ENCODE measurements at regions not wholly inside any gene's neighbourhood (a gene's known extent, or its start where the extent isn't known, plus 50 kb on each side); places are given as distances from the start of the nearest gene placed in this dataset.

- no peak for DNase-seq
Observed at GRCh38 chr6:3587660-3588059, 130.8 kb upstream of the SLC22A23 start.

DNA sequence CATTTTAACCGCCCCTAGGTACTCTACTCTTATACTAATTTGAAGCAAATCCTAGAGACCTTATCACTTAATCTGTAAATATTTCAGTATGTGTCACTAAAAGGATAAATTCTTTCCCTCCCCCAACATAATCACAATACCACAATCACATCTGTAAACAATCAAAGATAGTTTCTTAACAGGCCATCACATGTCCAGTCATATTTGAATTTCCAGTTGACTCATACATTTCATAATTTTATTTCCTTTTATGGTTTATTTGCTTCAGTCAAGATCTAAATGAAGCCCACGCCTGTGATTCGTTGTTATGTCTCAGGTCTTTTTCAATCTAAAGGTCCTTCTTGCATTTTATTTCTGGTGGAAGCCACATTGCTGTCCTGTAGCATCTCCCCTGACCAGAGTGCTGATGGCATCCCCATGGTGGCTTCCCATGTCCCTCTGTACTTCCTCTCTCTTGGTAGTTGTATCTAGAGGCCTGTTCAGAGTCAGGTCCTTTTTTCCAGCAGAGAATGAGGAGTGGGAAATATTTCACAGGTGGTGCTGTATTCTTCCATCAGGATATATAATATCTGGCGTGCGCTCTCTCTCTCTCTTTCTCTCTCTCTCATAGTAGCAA, 128.6 kb upstream of the SLC22A23 start:
- DNase-seq: no peak

DNA sequence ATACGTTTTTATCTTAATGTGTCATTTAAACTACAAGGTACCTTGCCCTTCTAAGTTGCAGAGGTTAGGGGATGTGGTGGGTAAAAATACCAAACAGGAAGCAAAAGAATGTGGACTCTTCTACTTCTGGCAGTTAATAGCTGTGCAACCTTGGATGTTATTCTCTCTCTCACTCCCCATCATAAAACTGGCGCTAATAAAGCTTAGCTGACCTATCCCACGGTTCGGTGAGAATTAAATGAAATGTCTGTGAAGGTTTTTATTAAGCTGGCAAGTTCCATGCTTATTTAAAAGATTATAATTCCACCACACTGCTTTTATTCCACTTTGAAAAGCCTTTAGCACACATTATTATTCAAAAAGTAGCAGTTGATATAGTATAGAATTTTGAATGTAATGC, 127.8 kb upstream of the SLC22A23 start:
- DNase-seq: no peak

- DNase-seq: no peak
Observed at GRCh38 chr6:3581469-3581868, 124.6 kb upstream of the SLC22A23 start.

- no peak for DNase-seq
Observed at GRCh38 chr6:3579652-3580175, 122.9 kb upstream of the SLC22A23 start.

DNA sequence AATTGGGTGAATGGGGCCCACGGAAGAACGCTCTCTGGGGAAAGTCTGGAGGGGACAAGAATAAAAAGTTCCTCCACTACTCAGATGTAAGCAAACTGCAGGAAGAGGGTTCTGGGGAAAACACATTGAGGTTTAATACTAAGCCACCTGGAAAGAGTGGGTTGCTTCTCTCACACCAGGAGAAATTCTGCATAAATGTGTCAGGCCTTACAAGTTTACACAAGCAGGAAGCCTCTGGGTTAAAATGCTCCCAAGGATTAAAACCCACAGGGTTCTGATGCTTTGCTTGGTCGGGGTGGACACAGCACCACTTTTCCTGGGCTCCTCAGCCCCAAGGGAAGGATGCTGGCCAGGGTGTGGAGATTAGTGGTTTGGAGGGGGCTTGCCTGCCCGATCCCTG, 122.1 kb upstream of the SLC22A23 start:
- no peak for DNase-seq

GRCh38 chr6:3577517-3577916, 120.7 kb upstream of the SLC22A23 start:
- DNase-seq: no peak

- DNase-seq: no peak
Observed at GRCh38 chr6:3575701-3576100, 118.9 kb upstream of the SLC22A23 start.

DNA sequence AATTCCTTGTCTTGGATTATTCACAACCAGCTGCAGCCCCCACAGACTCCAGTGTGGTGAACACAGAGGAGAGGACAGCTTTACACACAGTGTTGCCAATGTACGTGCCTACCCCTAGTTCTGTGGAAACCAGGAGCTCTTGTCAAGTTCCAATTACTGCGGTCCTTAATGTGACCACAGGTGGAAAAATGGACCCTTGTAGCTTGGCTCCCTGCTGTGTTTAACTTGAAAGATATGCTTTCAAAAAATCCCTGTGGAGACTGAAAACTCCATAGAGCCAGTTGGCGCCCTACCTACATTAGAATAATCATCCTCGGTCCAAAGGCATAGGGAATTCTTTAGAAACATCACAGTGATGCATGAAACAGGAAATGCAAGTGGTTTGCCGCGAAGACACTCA, 118.3 kb upstream of the SLC22A23 start:
- DNase-seq: no peak

DNA sequence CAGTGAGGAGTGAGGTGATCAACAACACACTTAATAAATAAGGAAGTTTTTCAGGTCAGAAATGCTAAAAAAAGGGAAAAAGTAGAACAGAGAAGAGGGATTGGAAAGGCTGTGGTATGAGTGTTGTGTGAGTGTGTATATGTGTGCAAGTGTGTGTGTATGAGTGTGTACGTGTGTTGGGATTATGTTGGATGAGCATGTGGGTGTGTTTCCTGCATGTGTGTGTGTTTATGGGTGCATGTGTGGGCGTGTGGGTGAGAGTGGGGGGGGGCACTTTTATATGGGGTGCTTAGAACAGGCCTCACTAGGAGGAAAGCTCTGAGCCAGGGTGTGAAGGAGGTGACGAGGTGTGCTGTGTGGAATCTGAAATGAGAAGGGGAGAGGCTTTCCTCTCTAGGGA, 116.8 kb upstream of the SLC22A23 start:
- DNase-seq: no peak

DNA sequence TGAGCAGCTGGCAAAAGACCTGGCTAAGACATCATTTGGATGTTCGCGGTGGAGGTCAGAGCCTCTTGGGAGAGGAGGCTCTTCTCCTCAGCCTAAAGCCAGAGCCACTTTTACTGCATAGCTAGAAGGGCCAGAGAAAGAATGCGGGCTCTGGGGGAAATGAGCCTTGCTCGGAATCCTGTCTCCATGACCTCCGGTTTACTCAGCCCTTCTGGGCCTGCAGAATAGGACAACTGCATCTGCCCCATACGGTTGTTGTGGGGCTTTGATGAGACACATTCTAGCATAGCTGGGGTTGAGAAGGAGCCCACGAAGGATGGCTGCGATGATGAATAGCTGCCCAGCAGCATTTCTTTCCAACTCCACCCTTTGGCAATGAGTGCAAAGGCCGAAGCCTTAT, 115.0 kb upstream of the SLC22A23 start:
- no peak for DNase-seq

DNA sequence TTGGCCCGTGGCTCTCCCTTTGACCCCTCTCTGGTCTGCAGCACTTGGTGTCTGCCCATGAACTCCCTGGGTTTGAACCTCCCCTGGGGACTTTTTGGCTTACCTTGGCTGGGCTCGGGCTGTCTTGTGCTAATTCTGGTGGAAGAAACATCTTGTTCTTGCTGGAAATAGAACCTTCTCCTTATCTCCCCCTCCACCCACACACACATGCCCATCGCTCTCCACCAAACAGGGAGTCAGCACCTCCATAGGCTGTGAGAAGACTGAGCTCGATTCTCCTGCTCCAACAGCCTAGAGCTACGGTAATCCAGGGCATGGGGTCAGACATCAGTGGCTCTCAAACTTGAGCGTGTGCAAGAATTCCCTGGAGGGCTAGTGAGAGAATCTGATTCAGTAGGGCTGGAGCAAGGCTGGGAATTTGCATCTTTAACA, 114.4 kb upstream of the SLC22A23 start:
- DNase-seq: no peak

GRCh38 chr6:3569816-3570215, 113.0 kb upstream of the SLC22A23 start:
- no peak for DNase-seq

DNA sequence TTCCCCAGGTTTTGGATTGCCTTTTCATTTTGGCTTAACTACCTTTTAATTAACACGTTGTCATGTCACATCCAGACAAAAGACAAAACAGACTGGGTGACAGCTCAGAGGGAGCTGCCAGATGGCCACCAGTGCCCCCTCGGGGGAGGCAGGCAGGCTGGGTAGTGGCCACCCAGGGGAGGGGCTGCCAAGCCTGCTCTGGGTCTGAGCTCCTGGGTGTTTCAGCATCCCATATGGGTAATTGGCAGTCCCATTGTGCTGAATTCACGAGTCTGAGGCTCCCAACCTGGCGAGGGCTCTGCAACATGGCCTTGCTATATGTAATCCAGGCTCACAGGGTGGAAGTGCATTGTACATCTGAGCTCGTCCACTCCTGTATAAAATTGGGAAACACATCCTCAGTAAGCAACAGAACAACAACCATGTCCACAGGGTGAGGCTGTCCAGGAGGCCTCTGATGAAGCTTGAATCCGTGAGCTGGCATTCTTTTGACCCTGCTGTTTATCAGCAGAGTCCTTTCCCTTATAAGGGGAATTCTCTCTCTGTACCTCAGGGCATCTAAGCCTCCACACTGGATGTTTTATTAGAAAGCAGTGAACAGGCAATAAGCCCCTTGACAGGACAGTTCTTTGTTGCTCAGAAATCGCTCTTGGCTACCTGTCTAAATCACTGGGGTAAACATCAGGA, 111.7 kb upstream of the SLC22A23 start:
- DNase-seq: no peak

DNA sequence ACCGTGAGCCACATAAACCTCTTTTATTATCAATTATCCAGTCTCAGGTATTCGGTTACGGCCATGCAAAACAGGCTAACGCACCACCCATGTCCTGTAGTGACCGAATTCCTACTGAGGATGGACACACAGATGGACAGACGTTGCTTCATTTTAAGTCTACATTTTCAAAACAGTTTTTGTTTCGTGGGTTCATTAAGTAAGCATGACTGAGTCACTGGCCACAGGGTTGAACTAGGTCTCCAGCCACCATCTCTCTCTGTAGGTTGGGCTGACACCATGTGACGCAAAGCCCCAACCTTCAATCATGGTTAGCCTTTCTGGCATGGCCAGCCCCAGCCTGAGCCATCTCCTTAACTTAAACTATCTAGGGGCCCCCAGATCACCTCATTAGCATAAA, 110.0 kb upstream of the SLC22A23 start:
- no peak for DNase-seq

DNA sequence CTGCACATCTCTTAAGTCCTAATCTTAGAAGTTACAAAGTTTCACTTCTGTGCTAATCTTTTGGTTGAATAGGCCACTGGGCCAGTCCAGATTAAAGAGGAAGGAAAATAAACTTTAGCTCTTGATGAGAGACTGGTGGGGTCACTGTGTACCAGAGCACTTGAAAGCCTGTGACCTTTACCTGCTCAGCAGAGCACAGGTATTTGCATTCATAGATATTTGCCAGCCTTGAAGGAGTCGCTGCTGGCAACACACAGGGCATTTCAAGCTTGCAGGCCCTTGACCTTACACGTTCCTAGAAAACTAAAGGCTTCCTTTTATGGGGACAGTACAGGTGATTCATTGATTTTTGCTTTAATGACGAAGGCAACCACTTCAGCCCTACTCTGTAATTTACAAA, 108.4 kb upstream of the SLC22A23 start:
- no peak for DNase-seq

- no peak for DNase-seq
Observed at GRCh38 chr6:3561725-3562124, 104.9 kb upstream of the SLC22A23 start.

GRCh38 chr6:3560211-3560610, 103.4 kb upstream of the SLC22A23 start:
- no peak for DNase-seq

DNA sequence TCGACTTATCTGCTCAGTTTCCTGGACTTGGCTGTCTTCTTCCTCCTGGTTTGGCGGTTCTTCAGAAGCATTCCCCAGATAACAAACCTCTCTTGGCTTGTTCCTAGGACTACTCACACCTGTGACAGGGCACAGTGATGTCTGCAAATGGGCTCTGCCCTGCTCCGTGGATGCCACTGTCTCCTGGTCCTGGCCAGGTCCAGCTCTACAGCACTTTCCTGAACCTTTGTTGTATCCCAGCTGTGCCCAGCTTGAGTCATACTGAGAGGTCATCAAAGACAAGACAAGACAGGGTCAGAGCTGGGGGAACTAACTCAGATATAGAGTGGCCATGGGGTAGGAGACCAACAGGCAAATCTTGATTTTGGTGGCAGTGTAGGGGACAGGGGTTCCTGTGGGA, 102.7 kb upstream of the SLC22A23 start:
- DNase-seq: no peak

DNA sequence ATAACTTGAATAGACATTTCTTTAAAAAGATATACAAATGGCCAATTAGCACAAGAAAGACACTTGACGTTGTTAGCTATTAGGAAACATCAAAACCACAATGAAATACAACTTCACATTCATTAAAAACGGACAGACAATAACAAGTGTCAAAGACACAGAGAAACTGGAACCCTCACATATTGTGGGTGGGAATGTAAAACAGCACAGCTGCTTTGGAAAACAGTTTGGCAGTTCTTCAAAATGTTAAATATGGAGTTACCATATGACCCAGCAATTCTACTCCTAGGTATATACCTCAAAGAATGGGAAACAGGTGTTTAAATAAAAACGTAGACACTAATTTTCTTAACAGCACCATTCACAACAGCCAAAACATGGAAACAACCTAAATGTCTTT, 100.5 kb upstream of the SLC22A23 start:
- no peak for DNase-seq

- no peak for DNase-seq
Observed at GRCh38 chr6:3553254-3553653, 96.4 kb upstream of the SLC22A23 start.

GRCh38 chr6:3551716-3552511, 95.1 kb upstream of the SLC22A23 start:
- DNase-seq: no peak

GRCh38 chr6:3549314-3549940, 92.6 kb upstream of the SLC22A23 start:
- no peak for DNase-seq

Data from occipital lobe (tissue), 1 donor.